K562 (cell line): ENCODE measurements at regions not wholly inside any gene's neighbourhood (a gene's known extent, or its start where the extent isn't known, plus 50 kb on each side); places are given as distances from the start of the nearest gene placed in this dataset. TPM values are rescaled to one million over a fixed set of nuclear protein-coding genes. Genes with fewer than 3 reads are reported as not detected.

ENCODE experiments used
- small RNA-seq: library from RNA; depleted of rRNA; stranded (forward); fragments of <200 nt; gene quantifications from one replicate; pipeline ENCODE3, GENCODE V24; 2014

Small RNA genes lying in the stretch of these regions (small RNA-seq; reads per million reads assigned to genes)
- not detected for gene AC048382.3
- not detected for gene CSPG4P5
- not detected for gene RF00017
- gene RN7SL417P, result not detected
